HCT116 (cell line): ENCODE measurements at regions not wholly inside any gene's neighbourhood (a gene's known extent, or its start where the extent isn't known, plus 50 kb on each side); places are given as distances from the start of the nearest gene placed in this dataset.

ENCODE experiments used
- ATAC-seq: fragments of 200-7000 bp; cut with Tn5 transposase; 2 replicates; pipeline ENCODE4 v1.9.1; 2020; ENCODE audit warnings: mild to moderate bottlenecking, moderate library complexity
- BruUV-seq: library from RNA; stranded (reverse); fragments of 400-500 nt; replicated peaks from 2 replicates; lab custom pipeline; 2021; lab: Mats Ljungman, UMichigan
- CTCF ChIA-PET: fragments of 300-600 bp; sonication (Branson Sonifier 250); formaldehyde crosslinking; loops from one replicate; lab custom pipeline; 2021; ENCODE audit warnings: antibody characterized with exemption; lab: Charles Lee
- POLR2A ChIA-PET: fragments of 300-600, 350-600 bp; sonication (Branson Sonifier 250); formaldehyde crosslinking; loops from one replicate; lab custom pipeline; 2021; ENCODE audit warnings: antibody characterized with exemption; lab: Charles Lee
- RAD21 ChIA-PET, 2 experiments: fragments of 300-600 bp; sonication (Branson Sonifier 250); formaldehyde crosslinking; loops; one replicate each; lab custom pipeline; 2023; ENCODE audit warnings: low total read pairs in 2 of 2; ENCODE audit not compliant: uncharacterized antibody in 2 of 2, unreplicated experiment in 2 of 2, low non-redundant PET in 1 of 2; lab: Charles Lee
- DNase-seq: peaks from one replicate; pipeline ENCODE4 v3.0.0-alpha.2; 2010; ENCODE audit warnings: low read depth, low spot score
- H2AFZ ChIP-seq: fragments of 200-600 bp; shearing (Covaris generic), sonication (generic); 2 replicates; pipeline ENCODE4 v1.6.1; 2017; ENCODE audit warnings: low read depth, mixed run types, mixed read lengths, antibody characterized with exemption, low read length; ENCODE audit not compliant: poor library complexity, severe bottlenecking
- H3K27ac ChIP-seq: 2 replicates; pipeline ENCODE4 v1.5.1; 2012; ENCODE audit warnings: low read depth, low read length
- H3K27me3 ChIP-seq: fragments of 200-600 bp; sonication (generic); 2 replicates; pipeline ENCODE4 v1.6.1; 2016; ENCODE audit warnings: mixed run types, low read length, mixed read lengths; ENCODE audit not compliant: insufficient read depth
- H3K36me3 ChIP-seq, 2 experiments: fragments of 200-500 bp in 1 of 2; fragments of 200-600 bp in 1 of 2; sonication (Bioruptor generic) in 1 of 2; sonication (generic) in 1 of 2; 2 replicates each; pipeline versions ENCODE4 v1.5.1 to v1.6.1; 2014 to 2016; ENCODE audit warnings: low read length in 2 of 2, inconsistent platforms in 1 of 2, mixed read lengths in 1 of 2, mixed run types in 1 of 2; ENCODE audit not compliant: insufficient read depth in 2 of 2, control insufficient read depth in 1 of 2
- H3K4me1 ChIP-seq, 2 experiments: fragments of 200-600 bp in 1 of 2; sonication (generic) in 1 of 2; 2 replicates each; pipeline versions ENCODE4 v1.5.1 to v1.6.1; 2012 to 2017; ENCODE audit warnings: low read length in 2 of 2, inconsistent platforms in 1 of 2, mild to moderate bottlenecking in 1 of 2, mixed read lengths in 1 of 2, mixed run types in 1 of 2, moderate library complexity in 1 of 2; ENCODE audit not compliant: insufficient read depth in 2 of 2, control insufficient read depth in 1 of 2
- H3K4me2 ChIP-seq: fragments of 200-600 bp; sonication (generic); 2 replicates; pipeline ENCODE4 v1.6.1; 2017; ENCODE audit warnings: mixed run types, low read length, mixed read lengths
- H3K4me3 ChIP-seq, 2 experiments: fragments of 200-600 bp in 1 of 2; sonication (generic) in 1 of 2; replicated peaks in 1 of 2; 2 replicates each; pipeline ENCODE4 v1.5.1; 2011 to 2016; ENCODE audit warnings: low read length in 2 of 2, control low read depth in 1 of 2, low read depth in 1 of 2, mild to moderate bottlenecking in 1 of 2, mixed read lengths in 1 of 2, mixed run types in 1 of 2
- H3K79me2 ChIP-seq: fragments of 200-600 bp; sonication (generic); 2 replicates; pipeline ENCODE4 v1.6.1; 2017; ENCODE audit warnings: mild to moderate bottlenecking, mixed run types, low read length, moderate library complexity, mixed read lengths; ENCODE audit not compliant: insufficient read depth
- H3K9ac ChIP-seq: fragments of 200-600 bp; sonication (generic); 2 replicates; pipeline ENCODE4 v1.6.1; 2016; ENCODE audit warnings: low read length, mixed read lengths
- H3K9me2 ChIP-seq: fragments of 200-600 bp; sonication (generic), shearing (Covaris generic); 2 replicates; pipeline ENCODE4 v1.6.1; 2017; ENCODE audit warnings: mixed run types, mild to moderate bottlenecking, moderate library complexity; ENCODE audit not compliant: insufficient read depth
- H3K9me3 ChIP-seq, 2 experiments: fragments of 200-500 bp in 1 of 2; fragments of 200-600 bp in 1 of 2; sonication (Bioruptor generic) in 1 of 2; sonication (generic) in 1 of 2; 2 replicates each; pipeline ENCODE4 v1.6.1; 2014 to 2017; ENCODE audit warnings: low read length in 2 of 2, mixed read lengths in 2 of 2, inconsistent platforms in 1 of 2, low read depth in 1 of 2, mild to moderate bottlenecking in 1 of 2, mixed run types in 1 of 2, moderate library complexity in 1 of 2; ENCODE audit not compliant: control insufficient read depth in 1 of 2, insufficient read depth in 1 of 2
- H4K20me1 ChIP-seq: fragments of 200-600 bp; sonication (generic), shearing (Covaris generic); 2 replicates; pipeline ENCODE4 v1.6.1; 2017; ENCODE audit warnings: mixed run types, mild to moderate bottlenecking, moderate library complexity; ENCODE audit not compliant: insufficient read depth
- ATF3 ChIP-seq: IDR thresholded peaks from 2 replicates; pipeline ENCODE4 v1.6.1; 2012
- CBX3 ChIP-seq: IDR thresholded peaks from 2 replicates; pipeline ENCODE4 v1.6.1; 2012; ENCODE audit warnings: low read depth
- CEBPB ChIP-seq: IDR thresholded peaks from 2 replicates; pipeline ENCODE4 v1.6.1; 2012; ENCODE audit warnings: low read depth
- CTCF ChIP-seq, 3 experiments: fragments of 200-600 bp in 1 of 3; sonication (generic) in 1 of 3; IDR thresholded peaks in 2 of 3; conservative IDR thresholded peaks in 1 of 3; 2 replicates each; pipeline ENCODE4 v1.5.1; 2012 to 2017; ENCODE audit warnings: low read depth in 2 of 3, low read length in 2 of 3, antibody characterized with exemption in 1 of 3, borderline replicate concordance in 1 of 3, control low read depth in 1 of 3, mild to moderate bottlenecking in 1 of 3, mixed read lengths in 1 of 3, mixed run types in 1 of 3, moderate library complexity in 1 of 3; ENCODE audit not compliant: insufficient read depth in 1 of 3
- EGR1 ChIP-seq: IDR thresholded peaks from 2 replicates; pipeline ENCODE4 v1.6.1; 2012; ENCODE audit warnings: low read depth
- ELF1 ChIP-seq: IDR thresholded peaks from 2 replicates; pipeline ENCODE4 v1.6.1; 2012; ENCODE audit warnings: low read depth, borderline replicate concordance
- EZH2phosphoT487 ChIP-seq: fragments of 200-600 bp; IDR thresholded peaks from 2 replicates; pipeline ENCODE4 v1.6.1; 2018; ENCODE audit warnings: antibody characterized with exemption, borderline replicate concordance
- JUND ChIP-seq: IDR thresholded peaks from 2 replicates; pipeline ENCODE4 v1.6.1; 2012
- MAX ChIP-seq: IDR thresholded peaks from 2 replicates; pipeline ENCODE4 v1.6.1; 2012
- POLR2A ChIP-seq: IDR thresholded peaks from 2 replicates; pipeline ENCODE4 v1.7.0; 2011; ENCODE audit warnings: borderline replicate concordance; ENCODE audit not compliant: insufficient read depth, insufficient read length; ENCODE audit errors: extremely low read depth
- SIN3A ChIP-seq: IDR thresholded peaks from 2 replicates; pipeline ENCODE4 v1.6.1; 2012; ENCODE audit warnings: low read depth
- TCF7L2 ChIP-seq: IDR thresholded peaks from 2 replicates; pipeline ENCODE4 v1.7.0; 2011; ENCODE audit warnings: borderline replicate concordance, inconsistent platforms; ENCODE audit not compliant: insufficient read depth, insufficient read length; ENCODE audit errors: extremely low read depth
- YY1 ChIP-seq: IDR thresholded peaks from 2 replicates; pipeline ENCODE4 v1.6.1; 2011; ENCODE audit warnings: low read length, low read depth, moderate library complexity, mild to moderate bottlenecking; ENCODE audit not compliant: insufficient replicate concordance; ENCODE audit errors: extremely low read depth
- intact Hi-C: fragments of 100-400 bp; cut with micrococcal nuclease; formaldehyde crosslinking; loops from 2 replicates; pipeline ENCODE4 v1.10.0; 2022
- TF ChIP-seq, protein P1 (sequence below): IDR thresholded peaks from 2 replicates; pipeline ENCODE4 v1.6.1; 2011; ENCODE audit warnings: mild to moderate bottlenecking, low read length, moderate library complexity; ENCODE audit not compliant: insufficient replicate concordance; ENCODE audit errors: extremely low read depth

DNA sequence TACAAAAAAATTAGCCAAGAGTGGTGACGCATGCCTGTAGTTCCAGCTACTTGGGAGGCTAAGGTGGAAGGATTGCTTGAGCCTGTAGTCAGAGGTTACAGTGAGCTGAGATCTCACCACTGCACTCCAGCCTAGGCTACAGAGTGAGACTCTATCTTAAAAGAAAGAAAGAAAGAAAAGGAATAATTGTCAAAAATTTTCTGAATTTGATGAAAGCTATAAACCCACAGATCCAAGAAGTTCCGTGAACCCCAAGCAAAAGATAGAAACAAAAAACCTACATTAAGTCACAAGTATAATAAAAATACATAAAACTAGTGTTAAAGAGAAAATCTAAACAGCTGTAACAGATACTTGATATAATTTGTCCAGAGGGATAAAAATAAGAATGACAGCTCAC, 60.1 kb upstream of the KMT2C start:
- RAD21 ChIA-PET, result no interaction called here

More for the DNA sequence above, 60.1 kb upstream of the KMT2C start:
- TF ChIP-seq EZH2phosphoT487 (no peak), JUND (no peak), ATF3 (no peak), CBX3 (no peak), SIN3A (no peak), YY1 (no peak), POLR2A (no peak), CEBPB (no peak), ELF1 (no peak), CTCF (IDR thresholded peaks at IDR 0.05 in 2 of 3, conservative IDR thresholded peaks at IDR 0.05 in 1 of 3; ENCODE audit: borderline replicate concordance in 1 of 3, insufficient read depth in 1 of 3, low read depth in 2 of 3, low read length in 2 of 3) (no peak), TCF7L2 (no peak), EGR1 (no peak), MAX (no peak)
- TF ChIP-seq, protein P1, sequence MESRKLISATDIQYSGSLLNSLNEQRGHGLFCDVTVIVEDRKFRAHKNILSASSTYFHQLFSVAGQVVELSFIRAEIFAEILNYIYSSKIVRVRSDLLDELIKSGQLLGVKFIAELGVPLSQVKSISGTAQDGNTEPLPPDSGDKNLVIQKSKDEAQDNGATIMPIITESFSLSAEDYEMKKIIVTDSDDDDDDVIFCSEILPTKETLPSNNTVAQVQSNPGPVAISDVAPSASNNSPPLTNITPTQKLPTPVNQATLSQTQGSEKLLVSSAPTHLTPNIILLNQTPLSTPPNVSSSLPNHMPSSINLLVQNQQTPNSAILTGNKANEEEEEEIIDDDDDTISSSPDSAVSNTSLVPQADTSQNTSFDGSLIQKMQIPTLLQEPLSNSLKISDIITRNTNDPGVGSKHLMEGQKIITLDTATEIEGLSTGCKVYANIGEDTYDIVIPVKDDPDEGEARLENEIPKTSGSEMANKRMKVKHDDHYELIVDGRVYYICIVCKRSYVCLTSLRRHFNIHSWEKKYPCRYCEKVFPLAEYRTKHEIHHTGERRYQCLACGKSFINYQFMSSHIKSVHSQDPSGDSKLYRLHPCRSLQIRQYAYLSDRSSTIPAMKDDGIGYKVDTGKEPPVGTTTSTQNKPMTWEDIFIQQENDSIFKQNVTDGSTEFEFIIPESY, result no peak
- Histone ChIP-seq H3K27ac (no peak overlapping the region), H4K20me1 (no peaks in the 10 kb centered on the region), H3K4me2 (no peak overlapping the region), H3K36me3 (no peaks in the 10 kb centered on the region), H2AFZ (no peak overlapping the region), H3K9me2 (no peaks in the 10 kb centered on the region), H3K27me3 (no peaks in the 10 kb centered on the region), H3K4me1 (peaks cover 0 to 7% of the 10 kb centered on the region in 2 experiments; a peak in 2 of 4 replicates), H3K9me3 (no peaks in the 10 kb centered on the region), H3K79me2 (no peaks in the 10 kb centered on the region), H3K9ac (no peak overlapping the region), H3K4me3 (no peak overlapping the region)
- DNase-seq (no peak), ATAC-seq (no peak)
- ChIA-PET CTCF (no interaction called here), POLR2A (no interaction called here)
- intact Hi-C loops, result no loop called here
- BruUV-seq, result no TSS peak
